Cardiac muscle cell (in vitro differentiated cells and primary cell): ENCODE measurements at regions not wholly inside any gene's neighbourhood (a gene's known extent, or its start where the extent isn't known, plus 50 kb on each side); places are given as distances from the start of the nearest gene placed in this dataset.

Experiments
- DNase-seq, 2 donors: peaks; one replicate each; pipeline versions ENCODE4 v3.0.0 to v3.0.0-alpha.2; 2010 to 2017; ENCODE audit warnings: low read depth in 1 of 2, low spot score in 1 of 2
- H3K27ac ChIP-seq: fragments of 200-600 bp; sonication (generic); 2 replicates; pipeline ENCODE4 v1.5.1; 2016
- H3K27me3 ChIP-seq: fragments of 200-600 bp; sonication (generic); 2 replicates; pipeline ENCODE4 v1.6.0; 2016; ENCODE audit warnings: control low read depth
- H3K36me3 ChIP-seq: fragments of 200-600 bp; sonication (generic); 2 replicates; pipeline ENCODE4 v1.5.1; 2016; ENCODE audit warnings: control low read depth
- H3K4me1 ChIP-seq: fragments of 200-600 bp; sonication (generic); 2 replicates; pipeline ENCODE4 v1.8.1; 2017; ENCODE audit warnings: low read depth, mild to moderate bottlenecking, mixed run types
- H3K4me3 ChIP-seq: fragments of 200-600 bp; sonication (generic); 2 replicates; pipeline ENCODE4 v1.5.1; 2016; ENCODE audit warnings: mild to moderate bottlenecking
- H3K9me3 ChIP-seq: fragments of 200-600 bp; sonication (generic); 2 replicates; pipeline ENCODE4 v1.5.1; 2017; ENCODE audit warnings: low read depth, mild to moderate bottlenecking, control low read depth
- TF ChIP-seq, protein P1 (sequence below): IDR thresholded peaks from 2 replicates; pipeline ENCODE4 v1.5.1; 2012; ENCODE audit warnings: low read depth, mild to moderate bottlenecking, low read length

GRCh38 chr13:108437496-108437895 is 168.0 kb downstream of the TNFSF13B start:
- Histone ChIP-seq H3K27me3 (no peaks in the 10 kb centered on the region), H3K9me3 (no peaks in the 10 kb centered on the region), H3K4me3 (no peak overlapping the region), H3K27ac (no peak overlapping the region), H3K36me3 (no peaks in the 10 kb centered on the region), H3K4me1 (no peaks in the 10 kb centered on the region)
- TF ChIP-seq, protein P1, sequence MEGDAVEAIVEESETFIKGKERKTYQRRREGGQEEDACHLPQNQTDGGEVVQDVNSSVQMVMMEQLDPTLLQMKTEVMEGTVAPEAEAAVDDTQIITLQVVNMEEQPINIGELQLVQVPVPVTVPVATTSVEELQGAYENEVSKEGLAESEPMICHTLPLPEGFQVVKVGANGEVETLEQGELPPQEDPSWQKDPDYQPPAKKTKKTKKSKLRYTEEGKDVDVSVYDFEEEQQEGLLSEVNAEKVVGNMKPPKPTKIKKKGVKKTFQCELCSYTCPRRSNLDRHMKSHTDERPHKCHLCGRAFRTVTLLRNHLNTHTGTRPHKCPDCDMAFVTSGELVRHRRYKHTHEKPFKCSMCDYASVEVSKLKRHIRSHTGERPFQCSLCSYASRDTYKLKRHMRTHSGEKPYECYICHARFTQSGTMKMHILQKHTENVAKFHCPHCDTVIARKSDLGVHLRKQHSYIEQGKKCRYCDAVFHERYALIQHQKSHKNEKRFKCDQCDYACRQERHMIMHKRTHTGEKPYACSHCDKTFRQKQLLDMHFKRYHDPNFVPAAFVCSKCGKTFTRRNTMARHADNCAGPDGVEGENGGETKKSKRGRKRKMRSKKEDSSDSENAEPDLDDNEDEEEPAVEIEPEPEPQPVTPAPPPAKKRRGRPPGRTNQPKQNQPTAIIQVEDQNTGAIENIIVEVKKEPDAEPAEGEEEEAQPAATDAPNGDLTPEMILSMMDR = no peak
- no peak for DNase-seq

- no peaks in the 10 kb centered on the region for H3K4me1 ChIP-seq
- no peak overlapping the region for H3K27ac ChIP-seq
- H3K4me3 ChIP-seq = no peak overlapping the region
- no peak for DNase-seq
- H3K36me3 ChIP-seq = no peaks in the 10 kb centered on the region
- no peaks in the 10 kb centered on the region for H3K9me3 ChIP-seq
- H3K27me3 ChIP-seq = no peaks in the 10 kb centered on the region
- TF ChIP-seq, protein P1 = no peak
Observed at GRCh38 chr13:108439556-108439955, 170.0 kb downstream of the TNFSF13B start.

DNA sequence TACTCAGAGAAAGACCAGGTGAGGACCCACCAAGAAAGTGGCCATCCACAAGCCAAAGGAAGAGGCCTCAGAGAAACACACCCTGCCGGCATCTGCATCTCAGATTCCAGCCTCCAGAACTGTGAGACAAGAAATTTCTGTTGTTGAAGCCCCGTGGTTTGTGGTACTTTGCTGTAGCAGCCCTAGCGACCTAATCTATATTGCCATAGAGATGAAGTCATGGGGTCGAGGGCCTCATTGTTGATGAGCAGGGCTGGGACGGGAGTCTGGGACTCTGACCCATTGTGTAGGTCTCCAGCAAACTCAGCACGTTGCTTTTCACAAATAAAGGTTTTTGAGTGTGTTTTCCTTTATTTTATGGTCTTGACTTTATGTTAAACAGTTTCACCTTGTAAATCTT is 174.9 kb downstream of the TNFSF13B start:
- TF ChIP-seq, protein P1 = no peak
- no peaks in the 10 kb centered on the region for H3K36me3 ChIP-seq
- no peaks in the 10 kb centered on the region for H3K9me3 ChIP-seq
- no peaks in the 10 kb centered on the region for H3K4me1 ChIP-seq
- DNase-seq = no peak
- no peak overlapping the region for H3K27ac ChIP-seq
- no peaks in the 10 kb centered on the region for H3K27me3 ChIP-seq
- no peak overlapping the region for H3K4me3 ChIP-seq

DNA sequence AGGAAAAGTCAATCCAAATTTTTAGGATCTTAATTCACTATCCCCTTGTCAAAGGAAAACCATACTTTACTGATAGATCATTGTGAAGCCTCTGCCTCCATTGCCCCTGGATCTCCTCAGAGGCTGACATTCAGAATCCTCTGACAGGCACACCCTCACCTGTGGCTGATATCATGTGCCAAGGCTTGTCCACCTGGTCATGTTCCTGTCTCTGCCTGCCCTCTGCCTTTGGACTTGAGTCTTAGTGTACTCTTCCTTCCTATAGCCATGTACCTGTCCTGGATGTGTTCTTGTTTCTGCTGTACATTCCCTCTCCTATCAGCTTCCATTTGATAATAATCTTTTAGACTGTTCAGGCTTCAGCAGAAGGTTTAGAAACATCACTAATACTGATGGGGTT is 179.4 kb downstream of the TNFSF13B start:
- no peaks in the 10 kb centered on the region for H3K9me3 ChIP-seq
- no peaks in the 10 kb centered on the region for H3K27me3 ChIP-seq
- H3K36me3 ChIP-seq = no peaks in the 10 kb centered on the region
- H3K4me1 ChIP-seq = no peaks in the 10 kb centered on the region
- TF ChIP-seq, protein P1 = no peak
- H3K27ac ChIP-seq = no peak overlapping the region
- no peak for DNase-seq
- no peak overlapping the region for H3K4me3 ChIP-seq

GRCh38 chr13:108451121-108451520 is 178.3 kb upstream of the MYO16 start:
- no peak for DNase-seq
- H3K4me1 ChIP-seq = no peaks in the 10 kb centered on the region
- H3K4me3 ChIP-seq = no peak overlapping the region
- H3K9me3 ChIP-seq = no peaks in the 10 kb centered on the region
- no peaks in the 10 kb centered on the region for H3K36me3 ChIP-seq
- no peaks in the 10 kb centered on the region for H3K27me3 ChIP-seq
- TF ChIP-seq, protein P1 = no peak
- H3K27ac ChIP-seq = no peak overlapping the region

GRCh38 chr13:108455320-108455719 is 174.1 kb upstream of the MYO16 start:
- Histone ChIP-seq H3K27ac (no peak overlapping the region), H3K4me1 (no peaks in the 10 kb centered on the region), H3K4me3 (no peak overlapping the region), H3K36me3 (no peaks in the 10 kb centered on the region), H3K27me3 (no peaks in the 10 kb centered on the region), H3K9me3 (no peaks in the 10 kb centered on the region)
- DNase-seq = no peak
- TF ChIP-seq, protein P1 = no peak
